HEK293 (cell line): ENCODE measurements at regions not wholly inside any gene's neighbourhood (a gene's known extent, or its start where the extent isn't known, plus 50 kb on each side); places are given as distances from the start of the nearest gene placed in this dataset.
A peak's percentile ranks its signal among the peaks of the same experiment; 100 is the strongest.

Source experiments
- CTCF ChIA-PET: fragments of 350-600 bp; formaldehyde crosslinking; extraction: SDS; loops from one replicate; lab custom pipeline; 2021; ENCODE audit warnings: antibody characterized with exemption; lab: Yijun Ruan, JAX
- POLR2A ChIA-PET: fragments of 300-600 bp; formaldehyde crosslinking; extraction: SDS; loops from one replicate; lab custom pipeline; 2020; ENCODE audit warnings: antibody characterized with exemption, inconsistent platforms; lab: Yijun Ruan, JAX
- H3K27ac ChIP-seq: fragments of 200-500 bp; sonication (Bioruptor generic); 2 replicates; pipeline ENCODE4 v1.5.1; 2014; ENCODE audit warnings: low read depth, low read length, control low read depth, inconsistent platforms; ENCODE audit errors: extremely low read depth
- H3K36me3 ChIP-seq, 2 experiments: fragments of 200-500 bp in 1 of 2; sonication (Bioruptor generic) in 1 of 2; 1 replicate in 1 of 2; 2 replicates in 1 of 2; pipeline ENCODE4 v1.5.1; 2014 to 2017; ENCODE audit warnings: inconsistent platforms in 2 of 2, low read length in 2 of 2; ENCODE audit not compliant: control insufficient read depth in 2 of 2, insufficient read depth in 1 of 2
- H3K4me1 ChIP-seq: fragments of 200-500 bp; sonication (Bioruptor generic); 2 replicates; pipeline ENCODE4 v1.5.1; 2014; ENCODE audit warnings: mild to moderate bottlenecking, low read length, inconsistent platforms; ENCODE audit not compliant: control insufficient read depth, insufficient read depth
- H3K4me3 ChIP-seq: 2 replicates; pipeline ENCODE4 v1.5.1; 2011; ENCODE audit warnings: low read depth, mild to moderate bottlenecking, control low read depth, low read length, moderate library complexity
- H3K9me3 ChIP-seq: fragments of 200-500 bp; sonication (Bioruptor generic); 2 replicates; pipeline ENCODE4 v1.5.1; 2014; ENCODE audit warnings: low read depth, low read length, inconsistent platforms; ENCODE audit not compliant: control insufficient read depth, insufficient read depth
- BCL11A ChIP-seq: fragments of 450-650 bp; formaldehyde crosslinking; IDR thresholded peaks from 2 replicates; pipeline ENCODE4 v1.5.1; 2016; ENCODE audit warnings: low read depth, missing biosample characterization, missing genetic modification characterization
- HOXA7 ChIP-seq: sonication (generic); formaldehyde crosslinking; IDR thresholded peaks from 2 replicates; pipeline ENCODE4 v1.8.1; 2022; ENCODE audit warnings: missing genetic modification reagents, borderline replicate concordance
- HOXC10 ChIP-seq: sonication (generic); formaldehyde crosslinking; IDR thresholded peaks from 2 replicates; pipeline ENCODE4 v1.8.1; 2023; ENCODE audit warnings: mild to moderate bottlenecking, missing genetic modification reagents
- OSR2 ChIP-seq: fragments of 450-650 bp; formaldehyde crosslinking; IDR thresholded peaks from 2 replicates; pipeline ENCODE4 v1.5.1; 2016; ENCODE audit warnings: missing biosample characterization, missing genetic modification characterization
- PRDM6 ChIP-seq: fragments of 450-650 bp; formaldehyde crosslinking; IDR thresholded peaks from 2 replicates; pipeline ENCODE4 v1.5.1; 2017; ENCODE audit warnings: missing biosample characterization, missing genetic modification characterization
- REPIN1 ChIP-seq: fragments of 450-650 bp; formaldehyde crosslinking; IDR thresholded peaks from 2 replicates; pipeline ENCODE4 v1.5.1; 2017; ENCODE audit warnings: missing biosample characterization, missing genetic modification characterization, low read depth
- ZBTB10 ChIP-seq: fragments of 450-650 bp; formaldehyde crosslinking; IDR thresholded peaks from 2 replicates; pipeline ENCODE4 v1.5.1; 2016; ENCODE audit warnings: missing biosample characterization, missing genetic modification characterization
- ZBTB48 ChIP-seq: fragments of 450-650 bp; formaldehyde crosslinking; IDR thresholded peaks from 2 replicates; pipeline ENCODE4 v1.5.1; 2016; ENCODE audit warnings: missing biosample characterization, missing genetic modification characterization
- ZNF114 ChIP-seq: fragments of 450-650 bp; formaldehyde crosslinking; IDR thresholded peaks from 2 replicates; pipeline ENCODE4 v1.5.0; 2017; ENCODE audit warnings: missing biosample characterization, missing genetic modification characterization
- ZNF121 ChIP-seq: fragments of 450-650 bp; formaldehyde crosslinking; IDR thresholded peaks from 2 replicates; pipeline ENCODE4 v1.5.1; 2016; ENCODE audit warnings: missing biosample characterization, missing genetic modification characterization
- ZNF132 ChIP-seq: fragments of 450-650 bp; formaldehyde crosslinking; IDR thresholded peaks from 2 replicates; pipeline ENCODE4 v1.5.1; 2017; ENCODE audit warnings: missing biosample characterization, missing genetic modification characterization, borderline replicate concordance
- ZNF155 ChIP-seq: fragments of 450-650 bp; formaldehyde crosslinking; IDR thresholded peaks from 2 replicates; pipeline ENCODE4 v1.5.1; 2016; ENCODE audit warnings: missing biosample characterization, missing genetic modification characterization
- ZNF157 ChIP-seq: fragments of 450-650 bp; formaldehyde crosslinking; IDR thresholded peaks from 2 replicates; pipeline ENCODE4 v1.5.1; 2016; ENCODE audit warnings: missing biosample characterization, missing genetic modification characterization
- ZNF280C ChIP-seq: fragments of 450-650 bp; formaldehyde crosslinking; IDR thresholded peaks from 2 replicates; pipeline ENCODE4 v1.5.1; 2016; ENCODE audit warnings: missing biosample characterization, missing genetic modification characterization
- ZNF292 ChIP-seq: fragments of 450-650 bp; formaldehyde crosslinking; IDR thresholded peaks from 2 replicates; pipeline ENCODE4 v1.5.1; 2016; ENCODE audit warnings: low read depth, missing biosample characterization, missing genetic modification characterization, borderline replicate concordance
- ZNF394 ChIP-seq: fragments of 450-650 bp; formaldehyde crosslinking; IDR thresholded peaks from 2 replicates; pipeline ENCODE4 v1.5.1; 2016; ENCODE audit warnings: missing biosample characterization, missing genetic modification characterization, mild to moderate bottlenecking, moderate library complexity, borderline replicate concordance
- ZNF404 ChIP-seq: fragments of 450-650 bp; formaldehyde crosslinking; IDR thresholded peaks from 2 replicates; pipeline ENCODE4 v1.5.1; 2017; ENCODE audit warnings: missing biosample characterization, missing genetic modification characterization
- ZNF513 ChIP-seq: fragments of 450-650 bp; IDR thresholded peaks from 2 replicates; pipeline ENCODE4 v1.5.1; 2018; ENCODE audit warnings: missing biosample characterization, missing genetic modification characterization
- ZNF580 ChIP-seq: fragments of 450-650 bp; formaldehyde crosslinking; IDR thresholded peaks from 2 replicates; pipeline ENCODE4 v1.5.1; 2016; ENCODE audit warnings: missing biosample characterization, missing genetic modification characterization
- ZNF585B ChIP-seq: fragments of 450-650 bp; formaldehyde crosslinking; IDR thresholded peaks from 2 replicates; pipeline ENCODE4 v1.5.1; 2016; ENCODE audit warnings: missing biosample characterization, missing genetic modification characterization
- ZNF610 ChIP-seq: fragments of 450-650 bp; formaldehyde crosslinking; IDR thresholded peaks from 2 replicates; pipeline ENCODE4 v1.5.1; 2016; ENCODE audit warnings: missing biosample characterization, missing genetic modification characterization, borderline replicate concordance
- ZNF624 ChIP-seq: fragments of 450-650 bp; formaldehyde crosslinking; IDR thresholded peaks from 2 replicates; pipeline ENCODE4 v1.5.1; 2017; ENCODE audit warnings: missing biosample characterization, missing genetic modification characterization
- ZNF645 ChIP-seq: fragments of 450-650 bp; formaldehyde crosslinking; IDR thresholded peaks from 2 replicates; pipeline ENCODE4; 2016; ENCODE audit warnings: missing biosample characterization, missing genetic modification characterization
- ZNF658 ChIP-seq: fragments of 450-650 bp; formaldehyde crosslinking; IDR thresholded peaks from 2 replicates; pipeline ENCODE4; 2016; ENCODE audit warnings: missing biosample characterization, missing genetic modification characterization
- ZNF660 ChIP-seq: fragments of 450-650 bp; IDR thresholded peaks from 2 replicates; pipeline ENCODE4 v1.5.1; 2018; ENCODE audit warnings: missing biosample characterization, mild to moderate bottlenecking, missing genetic modification characterization
- ZNF670 ChIP-seq: fragments of 450-650 bp; formaldehyde crosslinking; IDR thresholded peaks from 2 replicates; pipeline ENCODE4 v1.5.1; 2016; ENCODE audit warnings: missing biosample characterization, missing genetic modification characterization, low read depth
- ZNF791 ChIP-seq: fragments of 450-650 bp; formaldehyde crosslinking; IDR thresholded peaks from 2 replicates; pipeline ENCODE4 v1.5.1; 2016; ENCODE audit warnings: missing biosample characterization, missing genetic modification characterization
- ZNF843 ChIP-seq: fragments of 450-650 bp; formaldehyde crosslinking; IDR thresholded peaks from 2 replicates; pipeline ENCODE4 v1.5.1; 2016; ENCODE audit warnings: missing biosample characterization, missing genetic modification characterization

GRCh38 chr7:24073651-24074420 is 210.2 kb upstream of the NPY start (continued):
- TF ChIP-seq HOXC10, result no peak

- Histone ChIP-seq H3K9me3 (no peaks in the 10 kb centered on the region), H3K4me3 (no peak overlapping the region), H3K27ac (no peak overlapping the region), H3K4me1 (peaks cover 6% of the 10 kb centered on the region), H3K36me3 (no peaks in the 10 kb centered on the region)
- POLR2A ChIA-PET, result no interaction called here
- CTCF ChIA-PET, result no interaction called here
- TF ChIP-seq ZNF157 (tag by site-specific recombination) (no peak), ZNF791 (tag by site-specific recombination) (no peak), ZNF292 (tag by site-specific recombination) (no peak), PRDM6 (tag by site-specific recombination) (peak; percentile 63; the same call in 1 of the 2 replicates), ZNF624 (tag by site-specific recombination) (no peak), ZNF114 (tag by site-specific recombination) (no peak), ZNF843 (tag by site-specific recombination) (0 out of 2 replicates have a peak, but pooled peaks have one; percentile 39), ZNF513 (tag by site-specific recombination) (no peak), ZNF610 (no peak), ZNF404 (tag by site-specific recombination) (no peak), ZNF645 (tag by site-specific recombination) (no peak), ZNF580 (tag by site-specific recombination) (no peak), ZNF132 (tag by site-specific recombination) (no peak), ZNF658 (tag by site-specific recombination) (no peak), ZNF670 (no peak), ZNF660 (tag by site-specific recombination) (no peak), BCL11A (tag by site-specific recombination) (peak; percentile 28; the same call in 1 of the 2 replicates), ZBTB48 (tag by site-specific recombination) (no peak), ZNF155 (tag by site-specific recombination) (no peak), ZBTB10 (tag by site-specific recombination) (no peak), HOXA7 (no peak), OSR2 (tag by site-specific recombination) (no peak; the same call in 1 of the 2 replicates), ZNF585B (no peak), ZNF280C (no peak), ZNF121 (tag by site-specific recombination) (no peak), ZNF394 (no peak), REPIN1 (tag by site-specific recombination) (no peak)
These were observed 208.6 kb upstream of the NPY start for GRCh38 chr7:24075426-24075810.
